HG02759 (cell line): ENCODE measurements at regions not wholly inside any gene's neighbourhood (a gene's known extent, or its start where the extent isn't known, plus 50 kb on each side); places are given as distances from the start of the nearest gene placed in this dataset.
"Not testable (repeated sequence)": the region's sequence is repeated elsewhere in the genome, so short reads cannot be mapped to it uniquely, and the experiment has no call there.

Experiments used
- ATAC-seq: cut with Tn5 transposase; IDR thresholded peaks from one replicate; pipeline ENCODE4 v1.9.1; 2021; ENCODE audit warnings: mild to moderate bottlenecking, moderate library complexity; ENCODE audit not compliant: unreplicated experiment

DNA sequence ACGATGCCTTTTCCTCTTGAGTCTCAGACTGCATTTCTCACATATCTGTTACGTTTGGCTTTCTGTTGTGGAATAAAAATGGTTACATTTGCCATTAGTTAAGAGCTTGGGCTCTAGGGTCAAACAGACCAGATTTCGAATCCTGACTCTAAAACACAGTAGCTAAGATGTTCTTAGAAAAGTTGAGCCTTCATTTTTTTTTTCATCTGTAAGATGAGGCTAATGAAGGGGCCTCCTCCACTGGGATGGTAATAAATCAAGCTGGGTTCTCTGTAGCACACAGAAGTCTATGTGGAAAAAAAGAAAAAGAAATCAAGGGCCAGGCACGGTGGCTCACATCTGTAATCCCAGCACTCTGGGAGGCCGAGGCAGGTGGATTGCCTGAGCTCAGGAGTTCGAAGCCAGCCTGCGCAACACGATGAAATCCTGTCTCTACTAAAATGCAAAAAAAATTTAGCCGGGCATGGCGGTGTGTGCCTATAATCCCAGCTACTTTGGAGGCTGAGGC lies 49.9 kb upstream of the CAPRIN1 start:
- ATAC-seq, result no peak

DNA sequence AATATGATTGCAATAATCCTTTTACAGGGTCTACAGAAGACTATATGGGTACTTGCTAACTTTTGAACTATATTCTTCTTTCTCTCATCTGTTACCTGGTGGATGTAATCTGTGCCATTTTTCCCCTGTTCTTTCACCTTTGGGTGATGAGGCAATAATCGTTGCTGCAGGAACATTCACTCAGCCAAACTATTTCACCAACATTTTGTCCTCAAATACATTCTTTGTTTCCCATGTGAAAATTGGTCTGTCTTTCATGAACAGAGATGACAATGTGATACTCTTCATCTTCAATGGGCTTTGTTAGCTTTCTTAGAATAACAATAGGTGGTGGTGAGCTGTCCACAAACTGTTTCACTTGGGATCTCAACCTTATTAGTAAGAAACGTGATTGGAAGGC lies 52.1 kb upstream of the CAPRIN1 start:
- no peak for ATAC-seq

DNA sequence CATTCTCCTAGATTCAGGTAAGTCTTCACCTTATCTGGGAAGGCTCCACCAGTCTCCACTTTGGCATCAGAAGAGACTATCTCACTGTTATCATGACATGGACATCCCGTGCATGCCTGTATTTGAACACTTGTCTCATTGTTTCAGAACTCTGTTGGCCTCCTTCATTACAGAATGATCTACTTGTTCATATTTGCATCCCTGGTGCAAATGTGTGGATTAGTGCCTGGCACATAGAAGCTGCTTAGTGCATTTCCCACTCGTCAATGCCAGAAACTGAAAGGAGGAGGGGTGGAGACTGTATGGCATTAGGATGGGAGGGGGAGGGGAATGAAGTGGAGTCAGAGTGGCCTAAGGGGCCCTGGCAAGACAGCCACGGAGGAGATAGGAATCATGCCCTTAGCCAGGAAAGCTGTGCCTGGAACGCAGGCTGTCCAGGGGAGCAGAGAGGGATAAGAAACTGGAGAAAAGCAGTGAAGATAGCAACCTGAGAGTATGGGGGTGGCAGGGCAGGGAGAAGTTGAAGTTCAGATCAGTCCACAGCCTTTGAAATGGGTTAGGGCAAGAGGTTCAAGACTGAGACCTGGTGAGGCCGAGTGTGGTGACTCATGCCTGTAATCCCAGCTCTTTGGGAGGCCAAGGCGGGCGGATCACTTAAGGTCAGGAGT lies 53.8 kb upstream of the CAPRIN1 start:
- ATAC-seq, result no peak

DNA sequence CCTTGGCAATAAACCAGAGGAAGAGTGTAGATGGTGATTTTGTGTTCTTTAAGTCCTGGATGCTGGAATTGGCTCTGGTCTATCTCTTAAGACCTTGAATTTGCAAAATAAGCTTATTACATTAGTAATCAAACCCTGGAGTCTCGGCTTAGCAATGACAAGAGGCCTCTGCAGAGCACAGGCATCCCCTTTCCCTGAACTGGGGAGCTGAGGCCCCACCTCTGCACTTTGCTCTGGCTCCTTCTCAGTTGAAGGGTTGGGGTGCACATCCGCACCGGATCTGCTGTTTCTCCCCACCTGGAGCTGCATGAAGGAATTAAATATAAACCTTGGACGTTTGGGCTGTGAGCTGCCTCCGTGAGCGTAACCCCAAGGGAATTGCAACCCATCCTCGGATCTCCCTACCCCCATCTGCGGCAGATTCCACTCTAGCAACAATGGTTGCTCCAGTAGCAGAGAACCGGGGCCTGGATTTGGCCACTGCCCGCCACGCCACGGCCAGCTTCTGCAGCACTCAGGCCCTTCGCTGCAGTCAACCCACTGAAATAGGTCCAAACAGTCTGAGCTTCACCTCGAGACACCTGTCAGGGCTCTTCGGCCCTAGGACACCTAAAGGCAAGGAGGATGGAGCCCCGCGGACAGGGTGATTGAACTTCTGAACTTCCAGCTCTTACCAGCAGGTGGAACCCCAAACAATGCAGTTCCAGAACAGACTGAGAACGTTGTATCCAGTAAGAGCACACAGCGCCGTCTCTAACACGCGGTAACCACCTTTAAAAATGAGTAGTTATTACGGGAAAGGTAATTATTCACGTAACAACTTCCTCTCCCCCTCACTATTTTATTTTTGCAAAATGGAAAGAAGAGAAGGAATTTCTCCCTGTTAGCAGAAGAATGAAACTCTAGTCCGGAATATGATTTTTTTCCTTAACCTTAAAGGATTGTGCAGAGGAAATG lies 54.8 kb upstream of the CAPRIN1 start:
- ATAC-seq, result peak; percentile 68

DNA sequence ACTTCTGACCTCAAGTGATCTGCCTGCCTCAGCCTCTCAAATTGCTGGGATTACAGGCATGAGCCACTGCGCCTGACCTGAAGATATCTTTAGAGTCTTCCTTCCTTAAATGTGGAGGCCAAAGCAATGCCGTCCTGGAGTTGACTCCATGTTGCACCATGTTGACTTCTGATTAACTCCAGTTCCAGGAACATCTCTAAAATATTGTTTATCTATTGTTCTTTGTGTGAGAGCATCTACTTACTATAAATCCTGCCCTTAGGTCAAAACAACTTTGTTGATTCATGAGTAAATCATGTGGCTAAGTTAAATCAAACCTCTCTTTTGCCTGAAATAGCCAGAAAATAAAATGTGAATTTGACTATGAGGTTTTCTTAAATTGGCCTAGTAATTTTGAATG lies 56.6 kb upstream of the CAPRIN1 start:
- no peak for ATAC-seq

DNA sequence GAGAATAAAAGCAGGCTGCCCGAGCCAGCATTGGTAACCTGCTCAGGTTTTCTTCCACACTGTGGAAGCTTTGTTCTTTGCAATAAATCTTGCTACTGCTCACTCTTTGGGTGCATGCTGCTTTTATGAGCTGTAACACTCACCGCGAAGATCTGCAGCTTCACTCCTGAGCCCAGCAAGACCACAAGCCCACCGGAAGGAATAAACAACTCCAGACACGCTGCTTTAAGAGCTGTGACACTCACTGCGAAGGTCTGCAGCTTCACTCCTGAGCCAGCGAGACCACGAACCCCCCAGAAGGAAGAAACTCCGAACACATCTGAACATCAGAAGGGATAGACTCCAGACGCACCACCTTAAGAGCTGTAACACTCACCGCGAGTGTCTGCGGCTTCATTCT lies 60.4 kb upstream of the CAPRIN1 start:
- ATAC-seq, result not testable (repeated sequence)

DNA sequence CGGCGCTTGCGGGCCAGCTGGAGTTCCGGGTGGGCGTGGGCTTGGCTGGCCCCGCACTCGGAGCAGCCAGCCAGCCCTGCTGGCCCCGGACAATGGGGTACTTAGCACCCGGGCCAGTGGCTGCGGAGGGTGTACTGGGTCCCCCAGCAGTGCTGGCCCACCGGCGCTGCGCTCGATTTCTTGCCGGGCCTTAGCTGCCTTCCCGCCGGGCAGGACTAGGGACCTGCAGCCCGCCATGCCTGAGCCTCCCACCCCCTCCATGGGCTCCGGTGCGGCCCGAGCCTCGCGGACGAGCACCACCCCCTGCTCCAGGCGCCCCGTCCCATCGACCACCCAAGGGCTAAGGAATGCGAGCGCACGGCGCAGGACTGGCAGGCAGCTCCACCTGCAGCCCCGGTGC lies 61.4 kb upstream of the CAPRIN1 start:
- ATAC-seq, result not testable (repeated sequence)

DNA sequence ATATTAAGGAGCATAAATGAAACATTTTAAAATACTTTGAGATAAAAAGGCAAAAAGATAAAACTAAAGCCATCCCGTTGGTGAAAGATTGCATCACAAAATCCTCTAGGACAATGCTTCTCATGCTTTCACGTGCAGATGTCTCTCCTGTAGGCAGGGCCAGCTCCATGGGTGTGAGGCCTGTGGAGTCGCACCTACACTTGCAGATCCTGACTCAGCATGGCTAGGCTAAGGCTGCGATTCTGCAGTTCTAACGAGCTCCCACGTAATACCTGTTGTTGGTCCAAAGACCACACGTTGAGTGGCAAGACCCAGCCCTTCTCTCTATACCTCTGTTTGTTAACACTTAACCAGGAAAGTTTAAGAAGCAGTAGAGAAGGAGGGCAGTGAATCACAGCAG lies 62.1 kb upstream of the CAPRIN1 start:
- ATAC-seq, result no peak

DNA sequence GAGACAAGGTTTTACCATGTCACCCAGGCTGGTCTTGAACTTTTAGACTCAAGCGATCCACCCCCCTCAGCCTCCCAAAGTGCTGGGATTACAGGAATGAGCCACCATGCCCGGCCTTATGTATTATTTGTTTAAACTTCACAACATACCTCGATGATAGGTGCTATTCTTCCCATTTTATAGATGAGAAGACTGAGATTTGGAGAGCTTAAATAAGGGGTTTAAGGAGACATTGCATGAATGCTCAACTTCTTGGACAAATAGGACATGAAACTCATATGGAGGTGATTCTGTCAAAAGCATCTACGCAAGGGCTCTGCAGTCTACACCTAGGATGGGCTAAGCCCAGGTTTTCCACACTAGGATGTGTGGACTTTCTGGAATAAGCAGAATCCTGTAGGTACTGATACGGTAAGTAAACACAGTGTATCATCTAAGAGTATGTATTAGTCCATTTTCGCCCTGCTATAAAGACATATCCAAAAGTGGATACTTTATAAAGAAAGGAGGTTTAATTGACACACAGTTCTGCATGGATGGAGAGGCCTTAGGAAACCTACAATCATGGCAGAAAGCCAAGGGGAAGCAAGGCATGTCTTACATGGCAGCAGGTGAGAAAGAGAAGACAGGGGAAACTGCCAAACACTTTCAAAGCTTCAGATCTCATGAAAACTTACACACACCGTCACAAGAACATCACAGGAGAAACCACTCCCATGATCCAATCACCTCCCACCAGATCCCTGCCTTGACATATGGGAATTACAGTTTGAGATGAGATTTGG lies 62.8 kb upstream of the CAPRIN1 start:
- no peak for ATAC-seq

DNA sequence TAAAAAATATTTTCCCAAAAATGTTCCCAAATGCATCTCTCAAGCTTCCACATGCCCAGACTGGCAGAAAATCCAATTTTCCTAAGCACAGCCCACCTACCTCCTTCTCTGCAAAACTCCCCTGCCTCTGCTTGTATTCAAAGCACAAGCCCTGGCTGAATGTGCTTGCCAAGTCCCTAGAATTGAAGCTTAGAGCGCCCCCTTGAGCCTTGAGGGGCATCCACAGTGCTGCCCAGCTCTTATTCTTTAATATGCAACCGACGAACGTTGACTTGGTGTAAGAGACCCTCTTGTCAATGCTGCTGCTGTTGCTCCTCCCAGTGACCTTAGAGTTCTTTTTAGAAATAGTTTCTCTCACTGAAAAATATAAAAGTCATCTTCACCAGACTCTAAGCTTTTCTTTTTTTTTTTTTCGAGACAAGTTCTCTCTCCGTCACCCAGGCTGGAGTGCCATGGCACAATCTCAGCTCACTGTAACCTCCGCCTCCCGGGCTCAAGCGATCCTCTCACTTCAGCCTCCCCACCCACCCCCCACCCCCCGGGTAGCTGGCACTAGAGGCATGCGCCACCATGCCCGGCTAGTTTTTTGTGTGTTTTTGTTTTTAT lies 63.5 kb upstream of the CAPRIN1 start:
- peak; percentile 67 for ATAC-seq

DNA sequence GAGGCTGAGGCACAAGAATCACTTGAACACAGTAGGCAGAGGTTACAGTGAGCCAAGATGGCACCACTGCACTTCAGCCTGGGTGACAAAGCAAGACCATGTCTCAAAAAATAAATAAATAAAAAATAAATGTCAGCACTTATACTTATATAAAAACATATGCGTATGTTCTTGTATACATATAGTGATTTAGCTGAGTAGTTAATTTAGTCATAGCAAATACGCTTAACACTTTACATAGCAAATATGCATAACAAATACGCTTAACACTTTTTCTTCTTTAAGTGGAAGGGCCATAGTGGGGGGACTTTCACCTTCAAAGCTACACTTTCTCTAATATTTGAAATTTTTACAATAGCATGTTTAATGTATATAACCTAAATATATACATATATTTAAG lies 64.0 kb upstream of the CAPRIN1 start:
- no peak for ATAC-seq

DNA sequence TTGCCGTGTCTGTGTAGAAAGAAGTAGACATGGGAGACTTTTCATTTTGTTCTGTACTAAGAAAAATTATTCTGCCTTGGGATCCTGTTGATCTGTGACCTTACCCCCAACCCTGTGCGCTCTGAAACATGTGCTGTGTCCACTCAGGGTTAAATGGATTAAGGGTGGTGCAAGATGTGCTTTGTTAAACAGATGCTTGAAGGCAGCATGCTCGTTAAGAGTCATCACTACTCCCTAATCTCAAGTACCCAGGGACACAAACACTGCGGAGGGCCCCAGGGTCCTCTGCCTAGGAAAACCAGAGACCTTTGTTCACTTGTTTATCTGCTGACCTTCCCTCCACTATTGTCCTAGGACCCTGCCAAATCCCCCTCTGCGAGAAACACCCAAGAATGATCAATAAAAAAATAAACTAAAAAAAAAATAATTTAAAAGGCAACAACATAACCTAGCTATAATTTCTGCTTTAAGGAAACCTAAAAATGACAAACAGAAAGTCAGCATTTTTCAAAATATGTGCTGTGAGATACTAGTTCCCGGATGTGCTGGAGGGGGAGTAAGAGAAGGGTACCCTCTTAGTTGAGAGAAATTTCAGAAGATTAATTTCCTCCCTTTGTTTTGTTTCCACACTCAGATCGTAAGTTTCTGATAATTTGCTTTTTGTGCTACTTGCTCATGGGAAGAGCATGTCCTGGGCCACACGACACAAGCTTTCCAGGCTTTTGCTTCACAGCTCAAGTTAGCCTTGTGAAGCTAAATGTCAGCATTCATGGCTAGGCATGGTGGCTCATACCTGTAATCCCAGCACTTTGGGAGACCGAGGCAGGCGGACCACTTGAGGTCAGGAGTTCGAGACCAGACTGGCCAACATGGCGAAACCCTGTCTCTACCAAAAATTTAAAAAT lies 64.7 kb upstream of the CAPRIN1 start:
- ATAC-seq, result not testable (repeated sequence)

DNA sequence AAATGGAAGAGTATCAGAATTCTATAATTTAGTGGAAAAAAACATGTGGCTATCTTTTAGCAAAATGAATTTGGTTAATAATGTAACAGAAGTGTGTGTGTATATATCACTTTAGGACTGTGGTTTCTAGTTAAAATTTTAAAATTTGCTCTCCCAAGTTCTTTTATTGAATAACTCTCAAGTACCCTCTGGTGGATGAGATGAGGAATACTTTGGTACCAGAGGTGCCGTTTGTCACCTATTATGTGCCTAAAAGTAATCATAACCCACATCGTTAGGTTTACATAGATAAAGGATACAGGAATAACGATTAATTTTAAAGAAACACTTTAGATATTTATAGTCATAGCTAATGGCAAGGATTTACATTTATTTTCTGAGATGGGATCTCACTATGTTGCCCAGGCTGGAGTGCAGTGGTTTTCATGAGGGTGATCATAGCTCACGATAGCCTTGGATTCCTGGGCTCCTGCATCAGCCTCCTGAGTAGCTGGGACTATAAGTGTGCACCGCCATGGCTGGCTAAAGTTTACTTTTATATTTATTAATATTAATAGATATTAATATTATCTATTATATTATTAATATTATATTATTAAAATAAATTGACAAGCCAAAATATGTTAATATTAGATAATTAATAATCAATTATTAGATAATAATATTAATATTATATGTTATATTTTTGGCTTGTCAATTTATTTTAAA lies 66.7 kb upstream of the CAPRIN1 start:
- no peak for ATAC-seq

DNA sequence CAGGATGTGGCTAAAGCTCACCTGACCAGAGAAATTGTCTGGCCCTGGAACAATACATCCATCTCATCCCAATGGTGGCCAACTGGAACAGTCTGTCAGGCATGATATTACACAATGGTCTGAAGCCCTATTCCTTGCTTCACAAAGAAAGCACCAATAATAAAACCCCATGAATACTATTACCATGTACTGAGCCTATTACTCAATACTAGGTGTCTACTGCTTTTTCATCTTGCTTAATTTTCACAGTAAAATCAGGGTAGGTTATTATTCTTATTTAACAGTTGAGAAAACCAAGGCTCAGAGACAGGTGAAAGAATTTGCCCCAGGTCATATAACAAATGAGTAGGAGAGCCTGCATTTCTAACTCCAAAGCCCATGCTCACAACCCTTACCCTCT lies 68.9 kb upstream of the CAPRIN1 start:
- no peak for ATAC-seq

DNA sequence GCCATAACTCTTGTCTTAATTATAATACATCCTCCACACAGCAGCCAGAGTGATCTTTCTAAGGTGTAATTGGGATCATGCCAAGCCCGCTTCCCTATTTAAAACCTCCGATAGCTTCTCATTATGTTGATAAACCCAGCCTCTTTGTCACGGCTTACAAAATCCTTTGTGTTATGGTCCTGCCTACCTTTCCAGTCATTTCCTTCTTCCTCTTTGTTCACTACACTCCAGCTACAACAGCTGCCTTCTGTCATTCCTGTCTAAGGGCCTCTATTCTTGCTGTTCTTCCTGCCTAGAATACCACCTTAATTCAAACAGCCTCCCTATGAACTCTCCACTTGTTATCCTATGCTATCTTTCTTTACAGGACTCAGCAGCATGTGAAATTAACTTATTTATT lies 70.6 kb upstream of the CAPRIN1 start:
- no peak for ATAC-seq

DNA sequence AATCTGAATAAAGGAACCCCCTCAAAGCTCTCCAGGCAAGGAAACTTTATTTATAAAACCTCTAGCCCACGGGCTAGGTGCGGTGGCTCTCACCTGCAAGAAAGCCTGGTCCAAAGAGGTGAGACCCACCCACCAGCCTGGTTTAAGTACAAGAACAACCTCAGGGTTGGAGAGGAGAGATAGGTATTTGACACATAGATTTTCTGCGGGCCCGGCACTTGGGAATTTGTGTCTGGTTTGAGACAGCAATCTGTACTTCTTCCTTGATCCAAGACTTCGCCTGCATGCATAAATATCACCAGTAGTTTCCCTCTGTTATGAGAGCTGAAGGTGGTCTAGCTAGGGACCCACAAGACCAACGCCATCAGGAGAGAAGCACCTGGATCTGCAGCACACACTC lies 73.2 kb upstream of the CAPRIN1 start:
- no peak for ATAC-seq

DNA sequence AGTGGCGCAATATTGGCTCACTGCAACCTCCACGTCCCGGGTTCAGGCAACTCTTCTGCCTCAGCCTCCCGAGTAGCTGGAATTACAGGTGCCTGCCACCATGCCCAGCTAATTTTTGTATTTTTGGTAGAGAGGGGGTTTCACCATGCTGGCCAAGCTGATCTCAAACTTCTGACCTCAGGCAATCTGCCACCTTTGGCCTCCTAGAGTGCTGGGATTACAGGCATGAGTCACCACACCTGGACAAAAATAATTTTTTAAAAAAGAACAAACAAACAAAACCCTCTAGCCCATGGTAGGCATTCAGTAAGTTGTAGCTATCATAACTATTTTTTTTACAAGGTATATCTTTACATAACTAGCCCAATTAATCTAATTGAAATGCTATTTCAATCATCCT lies 73.9 kb upstream of the CAPRIN1 start:
- ATAC-seq, result no peak

DNA sequence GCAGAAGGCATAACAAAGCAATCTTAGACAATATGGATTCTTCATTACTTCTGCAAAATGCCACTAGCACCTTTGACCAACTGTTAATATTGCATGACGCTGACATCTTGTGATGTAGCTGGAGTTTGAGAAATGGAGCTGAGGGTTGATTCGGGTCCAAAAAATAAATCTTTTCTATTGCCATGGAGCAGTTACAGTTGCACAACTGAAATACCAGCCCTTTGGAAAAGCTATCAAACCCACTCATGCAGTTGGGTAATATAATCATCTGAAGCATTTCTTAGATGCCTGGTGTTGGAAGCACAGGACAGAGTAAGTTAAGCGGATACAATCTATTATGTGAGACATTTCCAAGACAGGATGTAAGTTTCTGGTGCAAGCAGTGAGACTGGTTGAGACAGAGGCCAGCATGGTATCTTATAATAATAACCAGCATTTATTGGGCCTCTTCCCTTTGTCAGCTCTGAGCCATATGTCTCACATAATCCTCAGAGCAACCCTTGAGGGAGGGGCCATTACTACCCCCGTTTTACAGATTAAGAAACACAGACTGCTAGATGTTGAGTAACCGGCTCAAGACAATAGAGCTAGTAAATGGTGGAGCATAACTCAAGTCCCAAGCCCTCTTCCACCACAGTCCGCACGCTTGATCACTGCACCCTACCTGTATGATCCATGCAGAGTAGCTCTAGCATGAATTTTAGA lies 74.9 kb upstream of the CAPRIN1 start:
- no peak for ATAC-seq

DNA sequence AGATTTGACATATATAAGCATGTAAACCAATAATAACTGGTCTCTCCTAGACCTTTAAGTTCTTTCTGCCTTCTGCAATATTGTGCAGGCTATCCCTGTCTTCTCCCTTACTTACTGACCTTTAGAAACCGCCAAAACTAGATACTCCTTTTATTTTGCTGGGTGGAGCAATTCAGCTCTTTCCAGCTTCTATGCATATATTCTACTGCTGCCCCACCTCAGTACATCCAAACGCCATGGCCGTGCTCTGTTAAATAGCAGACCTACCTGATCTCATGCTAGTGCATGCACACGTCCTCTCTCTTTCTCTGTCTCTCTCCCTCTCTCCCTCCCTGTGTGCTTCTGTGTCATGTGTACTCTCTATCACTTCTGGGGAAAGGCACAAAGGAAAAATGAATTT lies 76.7 kb upstream of the CAPRIN1 start:
- no peak for ATAC-seq
